ENCODE measurements at regions not wholly inside any gene's neighbourhood (a gene's known extent, or its start where the extent isn't known, plus 50 kb on each side); places are given as distances from the start of the nearest gene placed in this dataset.
A peak's percentile ranks its signal among the peaks of the same experiment; 100 is the strongest.

DNA sequence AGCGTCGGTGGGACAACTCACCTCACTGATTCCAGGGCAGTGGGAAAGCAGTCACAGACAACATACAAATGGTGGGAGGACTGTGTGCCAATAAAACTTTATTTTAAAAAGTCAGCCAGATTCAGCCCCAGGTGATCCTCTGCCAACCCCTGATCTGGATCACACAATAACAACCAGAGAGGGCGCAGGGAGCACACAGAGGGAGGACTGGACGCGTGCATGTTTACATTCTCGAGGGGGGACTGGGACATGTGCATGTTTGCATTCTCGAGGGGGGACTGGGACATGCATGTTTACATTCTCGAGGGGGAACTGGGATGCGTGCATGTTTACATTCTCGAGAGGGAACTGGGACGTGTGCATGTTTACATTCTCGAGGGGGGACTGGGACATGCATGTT lies 209.5 kb downstream of the NDUFA10 start:
- peaks cover 8 to 21% (median 12%) of the 10 kb centered on the region in 4 donors for H3K4me1 ChIP-seq
- H3K27ac ChIP-seq: peak overlapping the region; percentile 82 to 94 (median 84)
- intact Hi-C loops (cut with DNase I; ENCODE audit: low total_unique reads): no loop called here
- no peak for TF ChIP-seq POLR2A (IDR thresholded peaks at IDR 0.05)
- TF ChIP-seq EP300 (IDR thresholded peaks at IDR 0.05; ENCODE audit: low read depth): no peak
- TF ChIP-seq POLR2AphosphoS5 (IDR thresholded peaks at IDR 0.05): no peak
- TF ChIP-seq, protein P1, sequence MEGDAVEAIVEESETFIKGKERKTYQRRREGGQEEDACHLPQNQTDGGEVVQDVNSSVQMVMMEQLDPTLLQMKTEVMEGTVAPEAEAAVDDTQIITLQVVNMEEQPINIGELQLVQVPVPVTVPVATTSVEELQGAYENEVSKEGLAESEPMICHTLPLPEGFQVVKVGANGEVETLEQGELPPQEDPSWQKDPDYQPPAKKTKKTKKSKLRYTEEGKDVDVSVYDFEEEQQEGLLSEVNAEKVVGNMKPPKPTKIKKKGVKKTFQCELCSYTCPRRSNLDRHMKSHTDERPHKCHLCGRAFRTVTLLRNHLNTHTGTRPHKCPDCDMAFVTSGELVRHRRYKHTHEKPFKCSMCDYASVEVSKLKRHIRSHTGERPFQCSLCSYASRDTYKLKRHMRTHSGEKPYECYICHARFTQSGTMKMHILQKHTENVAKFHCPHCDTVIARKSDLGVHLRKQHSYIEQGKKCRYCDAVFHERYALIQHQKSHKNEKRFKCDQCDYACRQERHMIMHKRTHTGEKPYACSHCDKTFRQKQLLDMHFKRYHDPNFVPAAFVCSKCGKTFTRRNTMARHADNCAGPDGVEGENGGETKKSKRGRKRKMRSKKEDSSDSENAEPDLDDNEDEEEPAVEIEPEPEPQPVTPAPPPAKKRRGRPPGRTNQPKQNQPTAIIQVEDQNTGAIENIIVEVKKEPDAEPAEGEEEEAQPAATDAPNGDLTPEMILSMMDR (IDR thresholded peaks at IDR 0.05): no peak
- H3K4me3 ChIP-seq: no peak overlapping the region
- H3K27me3 ChIP-seq: no peaks in the 10 kb centered on the region
- no peaks in the 10 kb centered on the region for H3K9me3 ChIP-seq
- in situ Hi-C loops (cut with MboI; ENCODE audit: low pct_ligation_motif_present in 1 of 4, low pct_unique_long_range_greater_than_20kb in 1 of 4, low sequenced_read_pairs in 3 of 4): no loop called here
- WGBS, 2 donors (ENCODE audit: low coverage in 1 of 2): 32 to 40% methylated on average over 1 to 12 of the region's 12 CpGs
- no peak for DNase-seq
- H3K36me3 ChIP-seq: no peaks in the 10 kb centered on the region

DNA sequence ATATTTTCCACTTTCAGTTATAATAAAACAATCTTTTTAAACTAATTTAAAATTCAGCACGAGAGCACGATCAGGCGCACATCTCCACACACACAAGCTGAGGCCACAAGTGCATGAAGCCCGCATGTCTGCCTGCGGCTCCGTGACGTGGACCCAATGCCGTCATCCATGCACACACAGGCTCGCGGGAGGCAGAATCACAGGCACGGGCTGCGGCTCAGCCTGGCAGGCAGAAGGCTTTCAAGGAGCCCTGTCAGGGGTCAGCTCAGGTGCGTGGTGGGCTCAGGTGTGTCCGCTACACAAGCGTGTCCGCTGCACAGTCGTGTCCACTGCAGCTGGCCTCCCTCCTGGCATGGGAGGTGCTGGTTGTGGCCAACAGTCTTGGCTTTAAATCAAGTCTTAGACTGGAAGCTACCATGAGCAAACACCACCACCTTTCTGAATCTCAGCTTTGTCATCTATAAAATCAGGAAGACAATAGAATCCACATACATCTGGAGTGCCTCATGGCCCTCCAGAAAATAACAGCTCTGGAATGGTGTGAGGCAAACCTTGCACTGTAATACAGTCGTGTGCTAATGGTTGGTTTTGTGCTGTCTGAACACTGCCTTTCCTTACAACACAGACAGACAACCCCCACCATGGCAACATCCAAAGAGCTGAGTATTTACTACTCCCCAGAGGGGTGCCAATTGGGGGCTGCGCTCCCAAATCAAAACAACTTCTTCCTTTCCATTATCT lies 210.1 kb downstream of the NDUFA10 start:
- intact Hi-C loops (cut with DNase I; ENCODE audit: low total_unique reads): no loop called here
- peak; percentile 29 for DNase-seq
- peak in 1 of 3 donors; percentile 53 for TF ChIP-seq POLR2AphosphoS5 (IDR thresholded peaks at IDR 0.05)
- TF ChIP-seq, protein P1 (IDR thresholded peaks at IDR 0.05): no peak

DNA sequence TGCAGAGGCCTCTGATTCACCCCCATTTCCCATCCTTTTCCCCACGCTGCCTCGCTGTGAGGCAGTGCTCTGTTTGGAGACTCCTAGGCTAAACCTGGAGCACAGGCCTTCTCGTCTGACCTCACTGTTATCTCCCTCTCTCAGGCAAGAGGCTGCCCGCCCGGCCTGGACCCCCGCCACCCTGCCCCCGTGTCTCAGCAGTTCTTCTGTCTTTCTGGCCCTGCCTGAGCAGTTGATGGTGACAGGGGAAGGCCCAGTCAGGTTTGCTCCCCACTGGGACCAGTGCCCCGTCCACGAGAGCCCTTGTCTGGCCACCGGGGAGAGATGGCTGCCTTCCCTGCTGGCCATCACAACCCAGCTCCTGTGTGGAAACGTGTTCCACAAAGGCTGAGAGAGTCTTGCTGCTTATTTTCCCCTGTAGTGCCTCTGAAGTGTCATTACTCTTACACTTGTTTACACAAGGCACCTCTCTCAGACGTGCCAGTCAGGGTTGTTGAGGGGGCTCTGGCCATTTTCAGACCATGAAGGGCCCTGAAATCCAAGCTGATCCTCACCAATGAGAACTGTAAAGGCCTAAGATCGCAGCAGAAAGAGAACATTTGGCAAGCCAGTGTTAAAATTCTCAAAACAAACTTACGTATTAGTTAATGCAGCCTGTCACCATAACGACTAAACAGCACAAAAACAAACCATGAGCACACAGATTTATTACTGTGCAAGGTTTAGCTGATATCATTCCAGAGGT lies 210.9 kb downstream of the NDUFA10 start:
- H3K27me3 ChIP-seq: no peaks in the 10 kb centered on the region
- peaks cover 8 to 21% (median 12%) of the 10 kb centered on the region in 4 donors for H3K4me1 ChIP-seq
- no peak overlapping the region for H3K4me3 ChIP-seq
- 37 to 43% methylated on average over 5 to 15 of the region's 15 CpGs for WGBS, 2 donors (ENCODE audit: low coverage in 1 of 2)
- in situ Hi-C loops (cut with MboI; ENCODE audit: low pct_ligation_motif_present in 1 of 4, low pct_unique_long_range_greater_than_20kb in 1 of 4, low sequenced_read_pairs in 3 of 4): no loop called here
- H3K27ac ChIP-seq: peak overlapping the region; percentile 82 to 94 (median 84)
- H3K9me3 ChIP-seq: no peaks in the 10 kb centered on the region
- DNase-seq: no peak
- no peaks in the 10 kb centered on the region for H3K36me3 ChIP-seq
- intact Hi-C loops (cut with DNase I; ENCODE audit: low total_unique reads): no loop called here
- TF ChIP-seq, protein P1 (IDR thresholded peaks at IDR 0.05): no peak
- TF ChIP-seq POLR2AphosphoS5 (IDR thresholded peaks at IDR 0.05): peak; percentile 37 to 76 (median 57)
- TF ChIP-seq POLR2A (IDR thresholded peaks at IDR 0.05): no peak

More for the DNA sequence above, 210.1 kb downstream of the NDUFA10 start:
- 41 to 100% methylated on average over 1 to 19 of the region's 19 CpGs for WGBS, 2 donors (ENCODE audit: low coverage in 1 of 2)
- in situ Hi-C loops (cut with MboI; ENCODE audit: low pct_ligation_motif_present in 1 of 4, low pct_unique_long_range_greater_than_20kb in 1 of 4, low sequenced_read_pairs in 3 of 4): no loop called here
- Histone ChIP-seq H3K9me3 (no peaks in the 10 kb centered on the region), H3K4me1 (peaks cover 8 to 21% (median 12%) of the 10 kb centered on the region in 4 donors), H3K27ac (peak overlapping the region; percentile 82 to 94 (median 84)), H3K36me3 (no peaks in the 10 kb centered on the region), H3K27me3 (no peaks in the 10 kb centered on the region), H3K4me3 (no peak overlapping the region)

DNA sequence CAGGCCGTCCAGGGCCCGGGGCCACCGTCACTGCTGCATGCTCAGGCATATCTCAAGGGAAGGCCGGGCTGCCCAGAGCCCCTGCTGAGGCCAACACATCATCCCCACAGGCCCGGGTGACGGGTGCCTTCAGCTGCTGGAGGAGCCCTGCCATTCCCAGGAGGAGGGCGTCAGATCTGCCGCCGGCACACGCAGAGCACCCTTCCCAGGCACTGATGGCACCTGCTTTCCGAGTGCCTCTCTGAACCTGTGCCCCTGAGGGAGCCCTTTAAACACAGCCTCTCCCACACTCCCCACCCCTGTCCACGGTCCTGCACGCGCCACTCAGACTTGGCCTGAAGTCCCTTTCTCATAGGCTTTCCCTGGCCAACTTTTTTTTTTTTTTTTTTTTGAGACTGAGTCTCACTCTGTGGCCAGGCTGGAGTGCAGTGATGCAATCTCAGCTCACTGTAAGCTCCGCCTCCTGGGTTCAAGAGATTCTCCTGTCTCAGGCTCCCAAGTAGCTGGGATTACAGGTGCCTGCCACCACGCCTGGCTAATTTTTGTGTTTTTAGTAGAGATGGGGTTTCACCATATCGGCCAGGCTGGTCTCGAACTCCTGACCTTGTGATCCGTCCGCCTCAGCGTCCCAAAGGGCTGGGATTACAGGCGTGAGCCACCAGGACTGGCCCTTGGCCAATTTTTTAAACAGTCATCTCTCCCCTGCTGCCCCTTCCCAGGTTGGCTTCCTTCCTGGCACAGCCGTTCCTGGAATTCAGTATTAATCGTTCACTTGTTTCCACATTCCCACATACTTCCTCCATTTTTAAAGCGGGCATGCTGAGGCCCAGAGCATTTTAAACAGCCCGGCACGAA lies 211.7 kb downstream of the NDUFA10 start:
- Histone ChIP-seq H3K27ac (peak overlapping the region; percentile 82 to 94 (median 84)), H3K4me3 (no peak overlapping the region), H3K9me3 (no peaks in the 10 kb centered on the region), H3K36me3 (no peaks in the 10 kb centered on the region), H3K4me1 (peaks cover 8 to 21% (median 12%) of the 10 kb centered on the region in 4 donors), H3K27me3 (no peaks in the 10 kb centered on the region)
- in situ Hi-C loops (cut with MboI; ENCODE audit: low pct_ligation_motif_present in 1 of 4, low pct_unique_long_range_greater_than_20kb in 1 of 4, low sequenced_read_pairs in 3 of 4) (no loop called here), intact Hi-C loops (cut with DNase I; ENCODE audit: low total_unique reads) (no loop called here)
- TF ChIP-seq EP300 (IDR thresholded peaks at IDR 0.05; ENCODE audit: low read depth) (no peak), POLR2AphosphoS5 (IDR thresholded peaks at IDR 0.05) (no peak), POLR2A (IDR thresholded peaks at IDR 0.05) (no peak)
- TF ChIP-seq, protein P1 (IDR thresholded peaks at IDR 0.05): no peak
- DNase-seq: no peak
- WGBS, 2 donors (ENCODE audit: low coverage in 1 of 2): 60 to 78% methylated on average over 12 to 27 of the region's 27 CpGs
